Loucy (cell line): ENCODE measurements at regions not wholly inside any gene's neighbourhood (a gene's known extent, or its start where the extent isn't known, plus 50 kb on each side); places are given as distances from the start of the nearest gene placed in this dataset.

Source experiments
- EZH2phosphoT487 ChIP-seq: fragments of 200-600 bp; IDR thresholded peaks from 2 replicates; pipeline ENCODE4 v1.6.1; 2018; ENCODE audit warnings: antibody characterized with exemption, mild to moderate bottlenecking, moderate library complexity, borderline replicate concordance
- TF ChIP-seq, protein P1 (sequence below): fragments of 200-600 bp; sonication (generic); conservative IDR thresholded peaks from 2 replicates; pipeline ENCODE4 v1.5.1; 2014; ENCODE audit warnings: mild to moderate bottlenecking, antibody characterized with exemption, low read length

DNA sequence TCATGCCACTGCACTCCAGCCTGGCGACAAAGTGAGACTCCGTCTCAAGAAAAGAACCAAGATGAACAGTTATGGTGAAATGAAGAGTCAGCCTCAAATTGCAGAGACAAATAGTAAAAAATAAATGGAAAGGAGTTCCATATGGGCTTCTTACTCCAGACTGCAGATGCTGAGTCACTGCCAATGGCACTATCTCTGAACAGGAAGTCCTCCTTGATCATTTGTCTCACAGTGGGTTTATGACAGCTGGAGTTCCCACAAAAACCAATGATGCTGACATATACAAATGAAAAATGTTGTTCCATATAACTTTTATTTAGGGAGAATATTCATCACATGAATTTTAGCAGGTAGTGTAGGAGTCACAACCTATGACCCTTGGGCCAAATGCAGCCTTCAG is 631.6 kb downstream of the PCDH18 start:
- TF ChIP-seq, protein P1, sequence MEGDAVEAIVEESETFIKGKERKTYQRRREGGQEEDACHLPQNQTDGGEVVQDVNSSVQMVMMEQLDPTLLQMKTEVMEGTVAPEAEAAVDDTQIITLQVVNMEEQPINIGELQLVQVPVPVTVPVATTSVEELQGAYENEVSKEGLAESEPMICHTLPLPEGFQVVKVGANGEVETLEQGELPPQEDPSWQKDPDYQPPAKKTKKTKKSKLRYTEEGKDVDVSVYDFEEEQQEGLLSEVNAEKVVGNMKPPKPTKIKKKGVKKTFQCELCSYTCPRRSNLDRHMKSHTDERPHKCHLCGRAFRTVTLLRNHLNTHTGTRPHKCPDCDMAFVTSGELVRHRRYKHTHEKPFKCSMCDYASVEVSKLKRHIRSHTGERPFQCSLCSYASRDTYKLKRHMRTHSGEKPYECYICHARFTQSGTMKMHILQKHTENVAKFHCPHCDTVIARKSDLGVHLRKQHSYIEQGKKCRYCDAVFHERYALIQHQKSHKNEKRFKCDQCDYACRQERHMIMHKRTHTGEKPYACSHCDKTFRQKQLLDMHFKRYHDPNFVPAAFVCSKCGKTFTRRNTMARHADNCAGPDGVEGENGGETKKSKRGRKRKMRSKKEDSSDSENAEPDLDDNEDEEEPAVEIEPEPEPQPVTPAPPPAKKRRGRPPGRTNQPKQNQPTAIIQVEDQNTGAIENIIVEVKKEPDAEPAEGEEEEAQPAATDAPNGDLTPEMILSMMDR, result no peak
- TF ChIP-seq EZH2phosphoT487, result no peak
